ENCODE measurements at regions not wholly inside any gene's neighbourhood (a gene's known extent, or its start where the extent isn't known, plus 50 kb on each side); places are given as distances from the start of the nearest gene placed in this dataset.
"Not testable (repeated sequence)": the region's sequence is repeated elsewhere in the genome, so short reads cannot be mapped to it uniquely, and the experiment has no call there.

DNA sequence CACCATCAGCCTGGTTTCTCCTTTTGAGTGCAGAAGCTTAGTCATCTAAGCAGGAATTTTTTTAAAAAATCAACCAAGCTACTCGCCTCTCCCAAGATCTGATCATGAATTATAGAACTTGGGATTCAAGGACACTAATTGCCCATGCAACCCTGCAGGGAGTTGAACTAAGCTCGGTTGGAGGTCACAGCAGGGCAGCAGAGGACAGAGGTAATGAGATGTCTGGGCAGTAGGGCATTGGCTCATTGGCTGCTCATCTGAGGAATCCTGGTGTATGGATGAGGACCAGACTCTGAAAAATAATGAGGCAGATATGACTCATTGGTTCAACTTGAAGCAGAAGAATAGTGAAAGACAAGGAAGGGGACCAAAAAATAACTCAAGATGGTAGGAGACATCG lies 111.8 kb upstream of the TLE1 start:
- TF ChIP-seq, protein P1, sequence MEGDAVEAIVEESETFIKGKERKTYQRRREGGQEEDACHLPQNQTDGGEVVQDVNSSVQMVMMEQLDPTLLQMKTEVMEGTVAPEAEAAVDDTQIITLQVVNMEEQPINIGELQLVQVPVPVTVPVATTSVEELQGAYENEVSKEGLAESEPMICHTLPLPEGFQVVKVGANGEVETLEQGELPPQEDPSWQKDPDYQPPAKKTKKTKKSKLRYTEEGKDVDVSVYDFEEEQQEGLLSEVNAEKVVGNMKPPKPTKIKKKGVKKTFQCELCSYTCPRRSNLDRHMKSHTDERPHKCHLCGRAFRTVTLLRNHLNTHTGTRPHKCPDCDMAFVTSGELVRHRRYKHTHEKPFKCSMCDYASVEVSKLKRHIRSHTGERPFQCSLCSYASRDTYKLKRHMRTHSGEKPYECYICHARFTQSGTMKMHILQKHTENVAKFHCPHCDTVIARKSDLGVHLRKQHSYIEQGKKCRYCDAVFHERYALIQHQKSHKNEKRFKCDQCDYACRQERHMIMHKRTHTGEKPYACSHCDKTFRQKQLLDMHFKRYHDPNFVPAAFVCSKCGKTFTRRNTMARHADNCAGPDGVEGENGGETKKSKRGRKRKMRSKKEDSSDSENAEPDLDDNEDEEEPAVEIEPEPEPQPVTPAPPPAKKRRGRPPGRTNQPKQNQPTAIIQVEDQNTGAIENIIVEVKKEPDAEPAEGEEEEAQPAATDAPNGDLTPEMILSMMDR (IDR thresholded peaks at IDR 0.05; ENCODE audit: low read depth, low read length, missing control alignments): no peak
- no peak for DNase-seq (ENCODE audit: extremely low read depth, low read depth)
- H3K4me3 ChIP-seq (replicated peaks; ENCODE audit: low read depth, low read length): no peak overlapping the region

DNA sequence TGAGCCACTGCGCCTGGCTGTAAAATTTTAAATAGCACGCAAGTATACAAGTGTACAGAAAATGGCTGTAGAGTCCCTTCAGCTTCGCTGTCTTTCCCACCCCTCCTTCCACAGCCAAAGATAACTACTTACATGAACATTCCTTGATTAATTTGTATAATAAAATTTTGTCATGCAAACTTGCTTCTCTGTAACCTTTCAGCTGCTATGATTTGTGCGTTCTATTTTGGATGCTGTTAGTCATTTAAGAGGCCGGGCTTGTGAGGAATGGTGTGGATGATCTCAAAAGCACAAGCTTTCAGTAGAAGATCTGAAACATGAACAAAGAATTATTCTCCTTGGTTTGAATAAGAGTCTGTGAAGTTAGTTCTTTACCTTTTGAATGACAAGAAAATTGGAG lies 115.0 kb upstream of the TLE1 start:
- no peak overlapping the region for H3K4me3 ChIP-seq (replicated peaks; ENCODE audit: low read depth, low read length)
- no peak for DNase-seq (ENCODE audit: extremely low read depth, low read depth)
- TF ChIP-seq, protein P1 (IDR thresholded peaks at IDR 0.05; ENCODE audit: low read depth, low read length, missing control alignments): no peak

DNA sequence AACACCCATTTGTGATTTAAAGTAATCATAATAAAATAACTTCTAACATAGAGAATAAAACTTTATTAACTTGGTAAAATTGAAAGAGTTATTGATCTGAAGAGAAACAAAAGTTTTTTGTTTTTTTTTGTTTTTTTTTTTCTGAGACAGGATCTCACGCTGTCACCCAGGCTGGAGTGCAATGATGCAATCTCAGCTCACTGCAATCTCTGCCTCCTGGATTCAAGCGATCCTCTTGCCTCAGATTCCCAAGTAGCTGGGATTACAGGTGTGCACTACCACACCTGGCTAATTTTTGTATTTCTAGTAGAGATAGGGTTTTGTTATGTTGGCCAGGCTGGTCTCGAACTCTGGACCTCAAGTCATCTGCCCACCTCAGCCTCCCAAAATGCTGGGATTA lies 116.5 kb upstream of the SPATA31D4 start:
- DNase-seq (ENCODE audit: extremely low read depth, low read depth); H3K4me3 ChIP-seq (replicated peaks; ENCODE audit: low read depth, low read length): not testable (repeated sequence)

DNA sequence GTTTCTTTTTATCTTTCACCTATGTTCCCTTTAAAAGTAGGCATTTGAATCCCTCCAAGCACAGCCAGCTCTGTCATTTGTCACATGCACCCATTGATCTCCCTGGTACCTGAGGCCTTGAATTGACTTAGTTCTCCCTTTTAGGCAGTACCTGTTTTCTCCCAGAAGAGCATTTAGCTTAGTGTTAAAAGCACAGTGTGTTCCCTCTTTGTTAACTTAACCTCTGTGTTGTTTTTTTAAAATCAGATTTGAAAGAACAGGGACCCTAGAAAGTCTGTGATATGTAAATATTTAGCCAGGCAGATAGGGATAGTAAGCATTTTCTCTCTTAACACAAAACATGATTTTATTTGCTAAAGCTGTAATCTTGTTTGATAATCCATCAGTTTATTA lies 113.8 kb upstream of the SPATA31D4 start:
- DNase-seq (ENCODE audit: extremely low read depth, low read depth): no peak
- TF ChIP-seq, protein P1 (IDR thresholded peaks at IDR 0.05; ENCODE audit: low read depth, low read length, missing control alignments): no peak
- no peak overlapping the region for H3K4me3 ChIP-seq (replicated peaks; ENCODE audit: low read depth, low read length)

DNA sequence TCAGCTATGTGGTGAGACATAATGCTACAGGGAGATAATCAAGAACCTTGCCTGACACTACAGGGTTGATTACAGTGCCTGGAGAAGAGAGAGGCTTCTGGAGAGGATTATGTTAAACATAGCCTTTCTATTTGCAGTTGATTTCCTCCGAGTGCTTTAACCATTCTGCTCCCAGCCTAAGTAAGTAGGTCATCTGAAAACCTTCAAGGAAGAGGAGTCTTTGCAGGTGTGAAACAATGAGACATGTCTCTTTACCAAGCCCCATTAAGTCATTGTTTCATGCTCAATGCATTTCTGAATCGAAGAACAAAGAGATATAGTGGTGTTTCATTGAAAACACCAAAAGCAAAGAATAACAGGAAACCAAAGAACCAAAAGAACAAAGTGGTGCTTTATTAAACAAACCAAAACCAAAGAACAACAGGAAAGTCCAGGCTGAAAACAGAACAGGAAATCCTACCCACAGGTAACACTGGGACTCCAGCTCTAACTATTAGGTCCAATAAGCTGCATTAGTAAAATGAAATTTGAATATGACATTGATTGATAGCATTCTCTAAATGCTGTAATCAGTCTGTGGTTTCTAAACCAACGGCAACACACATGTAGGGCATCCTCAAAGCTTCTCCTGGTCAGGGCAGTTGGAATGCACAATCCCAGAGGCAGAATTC lies 113.3 kb upstream of the SPATA31D4 start:
- H3K4me3 ChIP-seq (replicated peaks; ENCODE audit: low read depth, low read length): no peak overlapping the region
- TF ChIP-seq, protein P1 (IDR thresholded peaks at IDR 0.05; ENCODE audit: low read depth, low read length, missing control alignments): no peak
- no peak for DNase-seq (ENCODE audit: extremely low read depth, low read depth)

DNA sequence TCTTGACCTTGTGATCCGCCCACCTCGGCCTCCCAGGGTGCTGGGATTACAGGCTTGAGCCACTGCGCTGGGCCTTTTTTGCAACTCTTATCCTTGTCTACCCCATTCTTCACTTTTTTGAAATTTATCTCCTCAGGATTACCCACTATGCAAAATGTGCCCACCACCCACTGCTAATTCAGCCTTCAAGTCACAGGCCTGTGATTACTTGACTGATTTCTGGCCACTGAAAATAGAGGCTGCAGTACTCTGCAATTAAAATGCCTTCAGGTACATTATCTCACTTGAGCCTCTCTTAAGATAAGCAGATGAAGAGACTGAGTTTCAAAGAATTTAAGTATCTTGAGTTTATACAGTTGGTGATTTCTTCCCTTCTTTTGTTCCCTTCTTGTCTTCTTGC lies 112.4 kb upstream of the SPATA31D4 start:
- TF ChIP-seq, protein P1 (IDR thresholded peaks at IDR 0.05; ENCODE audit: low read depth, low read length, missing control alignments): no peak
- no peak overlapping the region for H3K4me3 ChIP-seq (replicated peaks; ENCODE audit: low read depth, low read length)
- DNase-seq (ENCODE audit: extremely low read depth, low read depth): no peak

DNA sequence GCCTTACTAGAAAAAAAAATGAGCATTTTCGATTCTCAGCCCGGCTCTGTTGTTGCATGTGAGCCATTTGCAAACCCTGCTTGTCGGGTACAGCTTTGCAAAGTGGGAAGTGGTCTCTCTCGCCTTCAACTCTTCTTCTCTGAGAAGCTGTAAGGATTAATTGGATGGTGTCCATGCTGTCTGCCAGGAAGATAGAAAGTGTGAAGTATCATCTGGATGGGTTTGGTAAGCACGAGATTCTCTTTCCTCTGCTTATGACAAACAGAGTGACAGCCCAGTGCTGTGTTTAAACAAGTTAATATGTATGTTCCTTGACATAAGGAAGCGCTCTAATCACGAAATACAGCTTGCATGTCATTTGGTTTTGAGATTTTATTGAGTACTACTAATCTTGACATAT lies 109.1 kb upstream of the SPATA31D4 start:
- H3K4me3 ChIP-seq (replicated peaks; ENCODE audit: low read depth, low read length): no peak overlapping the region
- no peak for DNase-seq (ENCODE audit: extremely low read depth, low read depth)
- TF ChIP-seq, protein P1 (IDR thresholded peaks at IDR 0.05; ENCODE audit: low read depth, low read length, missing control alignments): no peak
